ENCODE measurements at regions not wholly inside any gene's neighbourhood (a gene's known extent, or its start where the extent isn't known, plus 50 kb on each side); places are given as distances from the start of the nearest gene placed in this dataset.

DNA sequence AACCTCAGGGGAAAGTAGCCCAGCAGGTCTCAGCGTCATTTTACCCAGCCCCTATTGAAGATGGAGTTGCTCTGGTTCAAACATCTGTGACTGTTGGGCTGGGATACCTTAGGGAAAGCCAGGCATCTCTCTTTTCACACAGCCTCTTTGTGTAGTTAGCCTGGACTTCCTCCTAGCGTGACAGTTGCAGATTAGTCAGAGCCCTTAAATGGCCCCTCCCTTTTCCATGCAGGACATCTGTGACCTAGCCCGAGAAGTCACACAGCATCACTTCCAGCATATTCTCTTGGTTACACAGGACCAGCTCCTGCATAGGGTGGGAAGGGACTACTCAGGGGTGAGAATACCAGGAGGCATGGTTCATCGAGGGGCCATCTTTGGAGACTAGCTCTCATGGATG is 375.0 kb upstream of the RBFOX1 start:
- FAIRE-seq, result no peak
- Histone ChIP-seq H3K4me3 (replicated peaks in 1 of 3; ENCODE audit: insufficient read depth in 1 of 3, low read depth in 1 of 3, low read length in 3 of 3) (no peak overlapping the region), H3K9me3 (replicated peaks; ENCODE audit: control insufficient read depth, insufficient read depth, low read length) (peaks cover 2% of the 10 kb centered on the region), H2AFZ (ENCODE audit: low read depth, low read length) (no peak overlapping the region), H3K27ac (ENCODE audit: insufficient read depth, low read depth, low read length) (no peak overlapping the region), H3K9me1 (replicated peaks; ENCODE audit: control insufficient read depth, extremely low read depth, insufficient read depth, low read length) (no peaks in the 10 kb centered on the region), H3K4me2 (ENCODE audit: insufficient read depth, low read length) (no peak overlapping the region), H3K27me3 (ENCODE audit: control insufficient read depth in 2 of 2, insufficient read depth in 2 of 2, low read length in 2 of 2) (no peaks in the 10 kb centered on the region), H3K36me3 (ENCODE audit: control insufficient read depth in 2 of 2, extremely low read depth in 1 of 2, insufficient read depth in 2 of 2, low read length in 2 of 2) (no peaks in the 10 kb centered on the region), H3K4me1 (ENCODE audit: control insufficient read depth, extremely low read depth, insufficient read depth, low read length) (no peaks in the 10 kb centered on the region), H3K79me2 (ENCODE audit: control insufficient read depth, insufficient read depth, low read length) (no peaks in the 10 kb centered on the region), H4K20me1 (replicated peaks; ENCODE audit: control insufficient read depth, extremely low read depth, insufficient read depth, low read length) (no peaks in the 10 kb centered on the region), H3K9ac (replicated peaks; ENCODE audit: extremely low read depth, insufficient read depth, low read length) (no peak overlapping the region)
- intact Hi-C loops (cut with micrococcal nuclease), result no loop called here
- dilution Hi-C loops (cut with MboI; ENCODE audit: extremely low pct_ligation_motif_present, low sequenced_read_pairs), result no loop called here
- POLR2A ChIA-PET, result no interaction called here
- no peak for DNase-seq (ENCODE audit: low read depth, low spot score)
- no peak for TF ChIP-seq FOS (IDR thresholded peaks at IDR 0.05; ENCODE audit: borderline replicate concordance, insufficient read depth, low read length)
- TF ChIP-seq EZH2 (IDR thresholded peaks at IDR 0.05; ENCODE audit: borderline replicate concordance, low read depth, low read length, severe bottlenecking), result no peak
- no peak for TF ChIP-seq POLR2A (IDR thresholded peaks at IDR 0.05; ENCODE audit: low read depth, low read length)
- TF ChIP-seq MYC (IDR thresholded peaks at IDR 0.05; ENCODE audit: low read depth, low read length), result no peak
- no peak for TF ChIP-seq POLR2AphosphoS5 (IDR thresholded peaks at IDR 0.05; ENCODE audit: insufficient read depth, low read depth, low read length)
- TF ChIP-seq, protein P1, sequence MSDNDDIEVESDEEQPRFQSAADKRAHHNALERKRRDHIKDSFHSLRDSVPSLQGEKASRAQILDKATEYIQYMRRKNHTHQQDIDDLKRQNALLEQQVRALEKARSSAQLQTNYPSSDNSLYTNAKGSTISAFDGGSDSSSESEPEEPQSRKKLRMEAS (IDR thresholded peaks at IDR 0.05; ENCODE audit: insufficient read depth, insufficient read length), result no peak
- TF ChIP-seq JUN (IDR thresholded peaks at IDR 0.05; ENCODE audit: borderline replicate concordance, insufficient read depth, insufficient read length, low read depth), result no peak
- TF ChIP-seq, protein P2, sequence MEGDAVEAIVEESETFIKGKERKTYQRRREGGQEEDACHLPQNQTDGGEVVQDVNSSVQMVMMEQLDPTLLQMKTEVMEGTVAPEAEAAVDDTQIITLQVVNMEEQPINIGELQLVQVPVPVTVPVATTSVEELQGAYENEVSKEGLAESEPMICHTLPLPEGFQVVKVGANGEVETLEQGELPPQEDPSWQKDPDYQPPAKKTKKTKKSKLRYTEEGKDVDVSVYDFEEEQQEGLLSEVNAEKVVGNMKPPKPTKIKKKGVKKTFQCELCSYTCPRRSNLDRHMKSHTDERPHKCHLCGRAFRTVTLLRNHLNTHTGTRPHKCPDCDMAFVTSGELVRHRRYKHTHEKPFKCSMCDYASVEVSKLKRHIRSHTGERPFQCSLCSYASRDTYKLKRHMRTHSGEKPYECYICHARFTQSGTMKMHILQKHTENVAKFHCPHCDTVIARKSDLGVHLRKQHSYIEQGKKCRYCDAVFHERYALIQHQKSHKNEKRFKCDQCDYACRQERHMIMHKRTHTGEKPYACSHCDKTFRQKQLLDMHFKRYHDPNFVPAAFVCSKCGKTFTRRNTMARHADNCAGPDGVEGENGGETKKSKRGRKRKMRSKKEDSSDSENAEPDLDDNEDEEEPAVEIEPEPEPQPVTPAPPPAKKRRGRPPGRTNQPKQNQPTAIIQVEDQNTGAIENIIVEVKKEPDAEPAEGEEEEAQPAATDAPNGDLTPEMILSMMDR (IDR thresholded peaks at IDR 0.05; ENCODE audit: extremely low read depth in 1 of 2, insufficient read depth in 1 of 2, low read depth in 1 of 2, low read length in 2 of 2), result no peak
- TF ChIP-seq GATA2 (IDR thresholded peaks at IDR 0.05; ENCODE audit: insufficient read depth, insufficient read length, low read depth, low read length), result no peak
- CTCF ChIA-PET, result no interaction called here
- BruUV-seq (replicated peaks), result no TSS peak
